ENCODE measurements at regions not wholly inside any gene's neighbourhood (a gene's known extent, or its start where the extent isn't known, plus 50 kb on each side); places are given as distances from the start of the nearest gene placed in this dataset.

DNA sequence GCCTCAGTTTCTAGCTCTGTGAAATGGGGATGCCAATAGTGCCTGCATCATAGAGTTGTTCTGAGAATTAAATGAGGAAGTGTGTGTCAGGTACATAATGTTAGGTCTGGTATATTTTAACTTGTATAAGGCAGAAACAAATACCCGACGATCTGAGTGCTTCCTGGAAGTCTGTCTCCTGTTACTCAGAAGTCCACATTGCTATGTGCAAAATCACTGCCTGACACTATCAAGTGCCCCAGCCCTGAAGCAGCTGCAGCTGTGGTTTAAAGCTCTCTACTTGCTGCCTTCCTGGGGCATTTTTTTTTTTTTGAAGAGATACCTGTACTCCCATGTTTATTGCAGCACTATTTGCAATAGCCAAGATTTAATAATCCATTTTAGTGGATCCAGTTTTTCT lies 125.3 kb downstream of the SLC4A3 start:
- no peak overlapping the region for H3K4me3 ChIP-seq
- peaks cover 0 to 3% of the 10 kb centered on the region in 2 donors for H3K9me3 ChIP-seq
- H3K27ac ChIP-seq: no peak overlapping the region
- no peaks in the 10 kb centered on the region for H3K36me3 ChIP-seq
- H3K27me3 ChIP-seq: no peaks in the 10 kb centered on the region
- DNase-seq: no peak
- intact Hi-C loops (cut with DNase I): no loop called here
- H3K4me1 ChIP-seq: no peaks in the 10 kb centered on the region
- peak; percentile 88 for ATAC-seq
- TF ChIP-seq, protein P1, sequence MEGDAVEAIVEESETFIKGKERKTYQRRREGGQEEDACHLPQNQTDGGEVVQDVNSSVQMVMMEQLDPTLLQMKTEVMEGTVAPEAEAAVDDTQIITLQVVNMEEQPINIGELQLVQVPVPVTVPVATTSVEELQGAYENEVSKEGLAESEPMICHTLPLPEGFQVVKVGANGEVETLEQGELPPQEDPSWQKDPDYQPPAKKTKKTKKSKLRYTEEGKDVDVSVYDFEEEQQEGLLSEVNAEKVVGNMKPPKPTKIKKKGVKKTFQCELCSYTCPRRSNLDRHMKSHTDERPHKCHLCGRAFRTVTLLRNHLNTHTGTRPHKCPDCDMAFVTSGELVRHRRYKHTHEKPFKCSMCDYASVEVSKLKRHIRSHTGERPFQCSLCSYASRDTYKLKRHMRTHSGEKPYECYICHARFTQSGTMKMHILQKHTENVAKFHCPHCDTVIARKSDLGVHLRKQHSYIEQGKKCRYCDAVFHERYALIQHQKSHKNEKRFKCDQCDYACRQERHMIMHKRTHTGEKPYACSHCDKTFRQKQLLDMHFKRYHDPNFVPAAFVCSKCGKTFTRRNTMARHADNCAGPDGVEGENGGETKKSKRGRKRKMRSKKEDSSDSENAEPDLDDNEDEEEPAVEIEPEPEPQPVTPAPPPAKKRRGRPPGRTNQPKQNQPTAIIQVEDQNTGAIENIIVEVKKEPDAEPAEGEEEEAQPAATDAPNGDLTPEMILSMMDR (IDR thresholded peaks at IDR 0.05): no peak

DNA sequence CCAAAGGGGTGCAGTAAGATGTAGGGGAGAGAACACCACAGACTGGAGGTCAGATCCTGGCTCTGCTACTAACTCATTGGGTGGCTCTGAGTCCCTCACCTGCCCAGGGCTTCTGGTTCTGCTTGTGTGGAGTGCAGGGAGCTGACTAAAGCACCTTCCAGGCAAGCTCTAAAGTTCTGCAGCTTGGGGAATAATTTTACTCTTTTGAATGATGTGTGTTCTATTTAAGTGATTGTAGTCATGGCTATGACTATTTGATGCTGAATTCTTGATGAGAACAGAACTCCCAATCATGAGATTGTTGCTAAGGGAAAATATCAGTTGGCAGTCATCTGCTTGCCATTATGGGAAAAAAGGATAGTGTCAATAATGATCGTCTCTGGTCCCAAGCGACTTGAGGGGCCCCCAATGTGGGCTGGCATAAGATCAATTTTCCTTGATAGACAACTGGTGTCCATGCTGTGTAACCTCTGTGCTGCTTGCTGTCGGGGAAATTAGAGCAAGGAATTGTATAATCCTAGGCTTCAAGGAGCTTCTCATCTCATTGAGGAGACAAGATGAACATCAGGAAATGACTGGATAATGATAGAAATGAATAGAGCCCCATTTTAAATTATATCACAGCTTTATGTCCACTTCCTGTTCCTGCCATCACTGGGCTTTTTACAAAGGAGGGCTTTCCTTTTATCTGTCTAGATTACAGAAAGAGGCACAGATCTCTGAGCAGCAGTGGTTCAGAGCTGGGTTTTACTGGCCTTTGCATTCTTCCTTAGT lies 131.7 kb downstream of the SLC4A3 start:
- no peak overlapping the region for H3K27ac ChIP-seq
- no peaks in the 10 kb centered on the region for H3K27me3 ChIP-seq
- no peaks in the 10 kb centered on the region for H3K4me1 ChIP-seq
- H3K4me3 ChIP-seq: no peak overlapping the region
- ATAC-seq (no peak), DNase-seq (no peak)
- TF ChIP-seq, protein P1 (IDR thresholded peaks at IDR 0.05): no peak
- no peaks in the 10 kb centered on the region for H3K36me3 ChIP-seq
- intact Hi-C loops (cut with DNase I): no loop called here
- peaks cover 0 to 3% of the 10 kb centered on the region in 2 donors for H3K9me3 ChIP-seq

DNA sequence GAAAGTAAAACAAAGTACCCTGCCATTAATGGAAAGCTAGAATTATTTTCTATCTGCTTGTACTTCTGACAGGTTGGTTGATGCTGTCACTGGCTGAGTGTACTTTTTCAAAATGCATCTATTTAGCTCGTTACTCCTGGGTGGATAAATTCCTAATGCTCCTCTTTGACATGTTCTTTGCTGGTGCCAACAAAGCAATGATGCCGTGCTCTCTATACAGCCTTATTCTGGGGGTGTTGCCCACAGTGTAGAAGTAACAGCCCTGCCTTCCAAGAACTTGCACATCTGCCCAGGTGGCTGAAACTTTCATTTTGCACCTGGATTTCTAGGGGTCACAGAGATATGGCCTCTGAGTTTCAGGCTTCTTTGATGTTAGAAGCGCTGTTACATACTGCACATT lies 132.4 kb downstream of the SLC4A3 start:
- H3K4me1 ChIP-seq: no peaks in the 10 kb centered on the region
- DNase-seq (no peak), ATAC-seq (no peak)
- H3K27me3 ChIP-seq: no peaks in the 10 kb centered on the region
- H3K9me3 ChIP-seq: no peaks in the 10 kb centered on the region
- H3K36me3 ChIP-seq: no peaks in the 10 kb centered on the region
- TF ChIP-seq, protein P1 (IDR thresholded peaks at IDR 0.05): no peak
- no peak overlapping the region for H3K27ac ChIP-seq
- intact Hi-C loops (cut with DNase I): no loop called here
- no peak overlapping the region for H3K4me3 ChIP-seq

DNA sequence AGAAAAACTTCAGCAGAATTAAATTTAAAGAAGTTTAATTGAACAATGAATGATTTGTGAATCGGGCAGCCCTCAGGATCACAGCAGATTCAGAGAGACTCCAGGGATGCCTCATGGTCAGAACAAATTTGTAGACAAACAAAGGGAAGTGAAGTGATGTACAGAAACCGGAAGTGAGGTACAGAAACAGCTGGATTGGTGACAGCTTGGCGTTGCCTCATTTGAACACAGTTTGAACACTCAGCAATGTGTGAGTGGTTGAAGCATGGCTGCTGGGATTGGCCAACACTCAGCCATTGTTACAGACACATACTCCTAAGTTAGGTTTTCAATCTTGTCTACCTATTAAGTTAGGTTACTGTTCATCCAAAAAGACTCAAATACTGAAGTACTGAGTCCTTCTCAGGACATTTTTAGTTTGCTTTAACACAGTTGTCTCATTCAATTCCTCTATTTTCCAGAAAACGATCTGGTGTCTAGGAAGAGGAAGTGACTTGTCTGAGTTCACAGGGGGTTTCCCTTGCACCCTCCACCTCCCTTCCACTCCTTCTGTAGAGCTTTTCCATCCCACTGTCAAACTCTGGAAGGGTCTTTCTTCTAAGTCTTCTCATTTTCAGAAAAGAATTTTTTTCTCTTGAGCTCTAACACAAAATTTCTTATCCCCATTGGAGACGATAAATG lies 137.9 kb downstream of the SLC4A3 start:
- intact Hi-C loops (cut with DNase I): no loop called here
- no peak overlapping the region for H3K4me3 ChIP-seq
- H3K9me3 ChIP-seq: peaks cover 0 to 3% of the 10 kb centered on the region in 2 donors
- ATAC-seq (no peak), DNase-seq (no peak)
- no peaks in the 10 kb centered on the region for H3K36me3 ChIP-seq
- TF ChIP-seq, protein P1 (IDR thresholded peaks at IDR 0.05): no peak
- no peaks in the 10 kb centered on the region for H3K27me3 ChIP-seq
- H3K27ac ChIP-seq: no peak overlapping the region
- H3K4me1 ChIP-seq: no peaks in the 10 kb centered on the region

DNA sequence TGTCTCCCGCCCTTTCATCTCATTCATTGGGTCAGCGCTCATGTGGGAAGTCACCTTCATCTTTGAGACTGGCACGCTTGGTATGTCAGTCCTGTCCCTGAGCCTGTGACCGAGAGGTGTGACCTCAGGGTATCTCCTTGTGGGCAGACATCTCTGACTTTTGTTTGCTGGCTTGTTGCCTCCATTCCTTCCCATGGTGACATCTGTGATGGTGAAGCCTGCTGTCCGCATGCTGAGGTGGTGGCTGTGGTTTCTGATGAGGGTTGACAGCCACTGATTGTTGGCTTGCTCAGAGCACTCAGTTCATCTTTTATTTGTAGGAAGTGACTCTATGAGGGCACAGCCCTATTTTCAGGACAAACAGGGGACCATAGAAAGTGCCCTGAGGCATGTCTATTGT lies 139.2 kb downstream of the SLC4A3 start:
- H3K9me3 ChIP-seq: peaks cover 0 to 6% of the 10 kb centered on the region in 2 donors
- H3K4me1 ChIP-seq: no peaks in the 10 kb centered on the region
- no peak overlapping the region for H3K27ac ChIP-seq
- intact Hi-C loops (cut with DNase I): no loop called here
- no peaks in the 10 kb centered on the region for H3K36me3 ChIP-seq
- TF ChIP-seq, protein P1 (IDR thresholded peaks at IDR 0.05): no peak
- no peaks in the 10 kb centered on the region for H3K27me3 ChIP-seq
- ATAC-seq: no peak
- no peak for DNase-seq
- H3K4me3 ChIP-seq: no peak overlapping the region
